ENCODE measurements at regions not wholly inside any gene's neighbourhood (a gene's known extent, or its start where the extent isn't known, plus 50 kb on each side); places are given as distances from the start of the nearest gene placed in this dataset.

- DNase-seq (ENCODE audit: low spot score) = no peak
These were observed 476.4 kb upstream of the FSTL5 start for GRCh38 chr4:162640152-162640551.

- no peak for DNase-seq (ENCODE audit: low spot score)
These were observed 470.6 kb upstream of the FSTL5 start for GRCh38 chr4:162634390-162634789.

- DNase-seq (ENCODE audit: low spot score) = no peak
These were observed 458.9 kb upstream of the FSTL5 start for GRCh38 chr4:162622664-162623063.

GRCh38 chr4:162610116-162610515 is 446.3 kb upstream of the FSTL5 start:
- no peak for DNase-seq (ENCODE audit: low spot score)

GRCh38 chr4:162586266-162586665 is 422.5 kb upstream of the FSTL5 start:
- no peak for DNase-seq (ENCODE audit: low spot score)

- no peak for DNase-seq (ENCODE audit: low spot score)
These were observed 418.4 kb upstream of the FSTL5 start for GRCh38 chr4:162582180-162582579.

GRCh38 chr4:162565730-162566129 is 401.9 kb upstream of the FSTL5 start:
- no peak for DNase-seq (ENCODE audit: low spot score)

GRCh38 chr4:162560073-162560472 is 396.3 kb upstream of the FSTL5 start:
- DNase-seq (ENCODE audit: low spot score) = no peak

- no peak for DNase-seq (ENCODE audit: low spot score)
These were observed 393.8 kb upstream of the FSTL5 start for GRCh38 chr4:162557516-162558106.

- no peak for DNase-seq (ENCODE audit: low spot score)
These were observed 371.3 kb upstream of the FSTL5 start for GRCh38 chr4:162535121-162535520.

GRCh38 chr4:162523171-162523570 is 359.4 kb upstream of the FSTL5 start:
- no peak for DNase-seq (ENCODE audit: low spot score)

- no peak for DNase-seq (ENCODE audit: low spot score)
These were observed 358.9 kb upstream of the FSTL5 start for GRCh38 chr4:162522724-162523123.

- no peak for DNase-seq (ENCODE audit: low spot score)
These were observed 347.1 kb upstream of the FSTL5 start for GRCh38 chr4:162510937-162511336.

- no peak for DNase-seq (ENCODE audit: low spot score)
These were observed 346.3 kb upstream of the FSTL5 start for GRCh38 chr4:162510115-162510514.

GRCh38 chr4:162509333-162509732 is 345.5 kb upstream of the FSTL5 start:
- DNase-seq (ENCODE audit: low spot score) = no peak

- DNase-seq (ENCODE audit: low spot score) = no peak
These were observed 342.5 kb upstream of the FSTL5 start for GRCh38 chr4:162506253-162506652.

GRCh38 chr4:162503868-162504267 is 340.1 kb upstream of the FSTL5 start:
- no peak for DNase-seq (ENCODE audit: low spot score)

- no peak for DNase-seq (ENCODE audit: low spot score)
These were observed 338.3 kb upstream of the FSTL5 start for GRCh38 chr4:162502109-162502508.

- DNase-seq (ENCODE audit: low spot score) = peak; percentile 8
These were observed 335.7 kb upstream of the FSTL5 start for GRCh38 chr4:162499478-162499877.

GRCh38 chr4:162498168-162498567 is 334.4 kb upstream of the FSTL5 start:
- DNase-seq (ENCODE audit: low spot score) = no peak

- peak; percentile 59 for DNase-seq (ENCODE audit: low spot score)
These were observed 333.9 kb upstream of the FSTL5 start for GRCh38 chr4:162497564-162498167.

- DNase-seq (ENCODE audit: low spot score) = no peak
These were observed 331.1 kb upstream of the FSTL5 start for GRCh38 chr4:162494935-162495334.

- DNase-seq (ENCODE audit: low spot score) = no peak
These were observed 321.7 kb upstream of the FSTL5 start for GRCh38 chr4:162485486-162485885.

- no peak for DNase-seq (ENCODE audit: low spot score)
These were observed 311.4 kb upstream of the FSTL5 start for GRCh38 chr4:162475246-162475645.

Measured in pons (tissue), 1 donor.